Right atrium auricular region (tissue), 2 donors: ENCODE measurements at regions not wholly inside any gene's neighbourhood (a gene's known extent, or its start where the extent isn't known, plus 50 kb on each side); places are given as distances from the start of the nearest gene placed in this dataset.

ENCODE experiments used
- DNase-seq: peaks from one replicate; pipeline ENCODE4 v3.0.0-alpha.2; 2019; ENCODE audit warnings: low spot score
- H3K27ac ChIP-seq, 2 donors: fragments of 200-600 bp; sonication (generic); 1 replicate in 1 of 2; 2 replicates in 1 of 2; pipeline ENCODE4 v1.5.1; 2016 to 2019
- H3K27me3 ChIP-seq, 2 donors: fragments of 200-600 bp; sonication (generic); one replicate each; pipeline versions ENCODE4 v1.5.1 to v1.6.0; 2017 to 2019
- H3K36me3 ChIP-seq: fragments of 200-600 bp; sonication (generic); one replicate; pipeline ENCODE4 v1.5.1; 2016
- H3K4me1 ChIP-seq, 2 donors: fragments of 200-600 bp; sonication (generic); one replicate each; pipeline versions ENCODE4 v1.5.1 to v1.6.0; 2017 to 2019
- H3K4me3 ChIP-seq, 2 donors: fragments of 200-600 bp; sonication (generic); 1 replicate in 1 of 2; 2 replicates in 1 of 2; pipeline ENCODE4 v1.5.1; 2017 to 2019; ENCODE audit warnings: mild to moderate bottlenecking in 1 of 2, moderate library complexity in 1 of 2
- H3K9me3 ChIP-seq, 2 donors: fragments of 200-600 bp; sonication (generic); one replicate each; pipeline ENCODE4 v1.5.1; 2019
- CTCF ChIP-seq, 2 donors: fragments of 200-600 bp; sonication (generic); IDR thresholded peaks; one replicate each; pipeline ENCODE4 v1.5.1; 2019; ENCODE audit warnings: antibody characterized with exemption in 2 of 2

DNA sequence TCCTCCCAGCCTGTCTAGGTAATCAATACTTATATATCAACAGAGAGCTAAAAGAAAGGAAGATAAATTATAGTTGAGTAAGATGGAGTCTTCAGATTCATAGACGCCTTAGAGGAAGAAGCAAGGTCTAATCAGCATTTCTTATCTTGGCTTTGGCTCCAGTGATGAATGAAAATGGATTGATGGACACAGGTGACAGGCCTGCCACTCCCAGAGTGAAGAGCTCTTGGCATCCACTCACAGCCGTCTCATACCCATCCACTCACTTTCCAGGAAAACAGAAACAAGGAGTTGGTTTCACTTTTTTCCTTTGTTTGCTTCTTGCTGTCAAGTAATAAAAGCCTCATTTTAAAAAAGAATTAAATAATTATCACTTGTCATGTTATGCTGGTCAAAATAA, 168.2 kb downstream of the MFSD1 start:
- Histone ChIP-seq H3K4me1 (no peaks in the 10 kb centered on the region), H3K27me3 (no peaks in the 10 kb centered on the region), H3K36me3 (no peaks in the 10 kb centered on the region), H3K27ac (no peak overlapping the region), H3K9me3 (no peaks in the 10 kb centered on the region), H3K4me3 (no peak overlapping the region)
- no peak for DNase-seq
- TF ChIP-seq CTCF (IDR thresholded peaks at IDR 0.05) = no peak

GRCh38 chr3:158974904-158975303, 173.1 kb downstream of the MFSD1 start:
- Histone ChIP-seq H3K27me3 (no peaks in the 10 kb centered on the region), H3K4me1 (no peaks in the 10 kb centered on the region), H3K9me3 (no peaks in the 10 kb centered on the region), H3K4me3 (no peak overlapping the region), H3K36me3 (no peaks in the 10 kb centered on the region), H3K27ac (no peak overlapping the region)
- no peak for DNase-seq
- TF ChIP-seq CTCF (IDR thresholded peaks at IDR 0.05) = no peak

GRCh38 chr3:158976966-158977365, 175.1 kb downstream of the MFSD1 start:
- TF ChIP-seq CTCF (IDR thresholded peaks at IDR 0.05) = no peak
- DNase-seq = no peak
- Histone ChIP-seq H3K9me3 (no peaks in the 10 kb centered on the region), H3K27me3 (no peaks in the 10 kb centered on the region), H3K27ac (no peak overlapping the region), H3K36me3 (no peaks in the 10 kb centered on the region), H3K4me3 (no peak overlapping the region), H3K4me1 (no peaks in the 10 kb centered on the region)

GRCh38 chr3:158977497-158977896, 175.6 kb downstream of the MFSD1 start:
- H3K36me3 ChIP-seq = no peaks in the 10 kb centered on the region
- TF ChIP-seq CTCF (IDR thresholded peaks at IDR 0.05) = no peak
- no peak overlapping the region for H3K4me3 ChIP-seq
- no peaks in the 10 kb centered on the region for H3K9me3 ChIP-seq
- DNase-seq = no peak
- no peaks in the 10 kb centered on the region for H3K4me1 ChIP-seq
- no peaks in the 10 kb centered on the region for H3K27me3 ChIP-seq
- no peak overlapping the region for H3K27ac ChIP-seq

- TF ChIP-seq CTCF (IDR thresholded peaks at IDR 0.05) = no peak
- Histone ChIP-seq H3K4me1 (no peaks in the 10 kb centered on the region), H3K36me3 (no peaks in the 10 kb centered on the region), H3K9me3 (no peaks in the 10 kb centered on the region), H3K27me3 (no peaks in the 10 kb centered on the region), H3K4me3 (no peak overlapping the region), H3K27ac (no peak overlapping the region)
- no peak for DNase-seq
Observed at GRCh38 chr3:158983216-158984099, 181.6 kb downstream of the MFSD1 start.
